Small intestine (tissue), 7 donors: ENCODE measurements at regions not wholly inside any gene's neighbourhood (a gene's known extent, or its start where the extent isn't known, plus 50 kb on each side); places are given as distances from the start of the nearest gene placed in this dataset.
"Not testable (repeated sequence)": the region's sequence is repeated elsewhere in the genome, so short reads cannot be mapped to it uniquely, and the experiment has no call there.

Experiments used
- DNase-seq, 2 donors: peaks; one replicate each; pipeline versions ENCODE4 v3.0.0 to v3.0.0-alpha.2; 2013
- FAIRE-seq: peaks from 2 replicates; lab custom pipeline; 2012; peaks lifted over from hg19 to GRCh38; lab: Jason Lieb, UNC
- H3K27ac ChIP-seq, 3 donors: one replicate each; pipeline ENCODE4 v1.5.1; 2013; ENCODE audit warnings: low read length in 2 of 3, mild to moderate bottlenecking in 2 of 3, control low read depth in 1 of 3, inconsistent platforms in 1 of 3, low read depth in 1 of 3, moderate library complexity in 1 of 3
- H3K27me3 ChIP-seq, 3 donors: one replicate each; pipeline ENCODE4 v1.6.1; 2013; ENCODE audit warnings: low read length in 3 of 3, inconsistent platforms in 1 of 3; ENCODE audit not compliant: control insufficient read depth in 3 of 3, insufficient read depth in 3 of 3
- H3K36me3 ChIP-seq, 3 donors: one replicate each; pipeline ENCODE4 v1.6.1; 2013; ENCODE audit warnings: low read length in 3 of 3, inconsistent platforms in 1 of 3, low read depth in 1 of 3, mild to moderate bottlenecking in 1 of 3, moderate library complexity in 1 of 3; ENCODE audit not compliant: control insufficient read depth in 3 of 3, insufficient read depth in 2 of 3
- H3K4me1 ChIP-seq, 3 donors: one replicate each; pipeline ENCODE4 v1.6.1; 2013; ENCODE audit warnings: low read length in 2 of 3, inconsistent platforms in 1 of 3, low read depth in 1 of 3, mild to moderate bottlenecking in 1 of 3, moderate library complexity in 1 of 3; ENCODE audit not compliant: control insufficient read depth in 3 of 3, insufficient read depth in 2 of 3
- H3K4me3 ChIP-seq, 3 donors: one replicate each; pipeline ENCODE4 v1.5.1; 2013; ENCODE audit warnings: low read length in 3 of 3, control low read depth in 1 of 3, inconsistent platforms in 1 of 3, low read depth in 1 of 3, mild to moderate bottlenecking in 1 of 3, moderate library complexity in 1 of 3
- H3K9me3 ChIP-seq, 2 donors: one replicate each; pipeline ENCODE4 v1.6.1; 2013; ENCODE audit warnings: low read depth in 1 of 2, low read length in 1 of 2; ENCODE audit not compliant: control insufficient read depth in 2 of 2, insufficient read depth in 1 of 2
- WGBS, 3 donors: extraction: QIAGEN DNeasy Blood & Tissue Kit; methylation state at CpG; one replicate each; pipeline ENCODE4 v1.1.7; 2013; 5-methylcytosine and 5-hydroxymethylcytosine counted together
- donor health status: healthy with polysubstance abuse.
- donor health status: control.
- donor health status: control.
- donor health status: Bipolar disorder and iron deficiency.
- donor health status: healthy.

DNA sequence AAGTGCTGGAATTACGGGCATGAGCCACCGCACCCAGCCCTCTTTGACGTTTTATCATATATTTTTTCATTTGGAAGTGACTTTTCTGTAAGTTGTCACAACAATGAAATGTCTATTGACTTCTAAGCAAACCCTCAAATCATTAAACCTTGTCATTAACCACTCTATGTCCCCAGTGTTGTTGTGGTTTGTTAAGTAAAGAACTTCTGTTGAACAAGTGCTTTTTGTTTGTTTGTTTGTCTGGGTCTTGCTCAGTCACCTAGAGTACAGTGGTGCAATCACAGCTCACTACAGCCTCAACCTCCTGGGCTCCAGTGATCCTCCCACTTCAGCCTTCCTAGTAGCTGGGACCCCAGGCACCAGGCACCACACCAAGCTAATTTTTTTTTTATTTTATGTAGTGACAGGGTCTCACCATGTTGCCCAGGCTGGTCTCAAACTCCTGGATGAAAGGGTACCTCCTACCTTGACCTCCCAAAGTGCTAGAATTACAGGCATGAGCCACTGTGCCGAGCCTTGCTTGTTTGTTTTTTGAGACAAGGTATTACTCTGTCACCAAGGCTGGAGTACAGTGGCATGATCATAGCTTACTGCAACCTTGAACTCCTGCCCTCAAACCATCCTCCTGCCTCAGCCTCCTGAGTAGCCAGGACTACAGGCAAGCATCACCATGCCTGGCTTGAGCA, 57.6 kb upstream of the LOC128125822 start:
- Histone ChIP-seq H3K4me3 (no peak overlapping the region), H3K27me3 (no peaks in the 10 kb centered on the region), H3K4me1 (peaks cover 0 to 25% (median 0%) of the 10 kb centered on the region in 3 donors), H3K36me3 (no peaks in the 10 kb centered on the region), H3K9me3 (no peaks in the 10 kb centered on the region), H3K27ac (no peak overlapping the region)
- FAIRE-seq (no peak), DNase-seq (no peak)
- WGBS, 3 donors: 76 to 86% (median 81%) methylated on average over 4 of the region's 4 CpGs

DNA sequence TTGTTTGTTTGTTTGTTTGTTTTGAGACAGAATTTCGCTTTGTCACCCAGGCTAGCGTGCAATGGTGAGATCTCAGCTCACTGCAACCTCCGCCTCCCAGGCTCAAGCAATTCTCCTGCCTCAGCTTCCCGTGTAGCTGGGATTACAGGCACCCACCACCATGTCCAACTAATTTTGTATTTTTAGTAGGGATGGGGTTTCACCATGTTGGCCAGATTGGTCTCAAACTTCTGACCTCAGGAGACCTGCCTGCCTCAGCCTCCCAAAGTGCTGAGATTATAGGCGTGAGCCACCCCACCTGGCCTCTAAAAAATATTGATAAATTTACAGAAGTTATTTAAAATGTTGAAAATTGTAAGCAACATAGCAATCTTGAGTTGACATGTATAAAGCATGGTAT, 57.1 kb upstream of the LOC128125822 start:
- not testable (repeated sequence) for DNase-seq, H3K27me3 ChIP-seq, H3K27ac ChIP-seq, H3K9me3 ChIP-seq, FAIRE-seq, H3K4me3 ChIP-seq, H3K36me3 ChIP-seq
- 92 to 94% (median 92%) methylated on average over 5 of the region's 5 CpGs for WGBS, 3 donors
- H3K4me1 ChIP-seq: peaks cover 0 to 21% (median 0%) of the 10 kb centered on the region in 3 donors

DNA sequence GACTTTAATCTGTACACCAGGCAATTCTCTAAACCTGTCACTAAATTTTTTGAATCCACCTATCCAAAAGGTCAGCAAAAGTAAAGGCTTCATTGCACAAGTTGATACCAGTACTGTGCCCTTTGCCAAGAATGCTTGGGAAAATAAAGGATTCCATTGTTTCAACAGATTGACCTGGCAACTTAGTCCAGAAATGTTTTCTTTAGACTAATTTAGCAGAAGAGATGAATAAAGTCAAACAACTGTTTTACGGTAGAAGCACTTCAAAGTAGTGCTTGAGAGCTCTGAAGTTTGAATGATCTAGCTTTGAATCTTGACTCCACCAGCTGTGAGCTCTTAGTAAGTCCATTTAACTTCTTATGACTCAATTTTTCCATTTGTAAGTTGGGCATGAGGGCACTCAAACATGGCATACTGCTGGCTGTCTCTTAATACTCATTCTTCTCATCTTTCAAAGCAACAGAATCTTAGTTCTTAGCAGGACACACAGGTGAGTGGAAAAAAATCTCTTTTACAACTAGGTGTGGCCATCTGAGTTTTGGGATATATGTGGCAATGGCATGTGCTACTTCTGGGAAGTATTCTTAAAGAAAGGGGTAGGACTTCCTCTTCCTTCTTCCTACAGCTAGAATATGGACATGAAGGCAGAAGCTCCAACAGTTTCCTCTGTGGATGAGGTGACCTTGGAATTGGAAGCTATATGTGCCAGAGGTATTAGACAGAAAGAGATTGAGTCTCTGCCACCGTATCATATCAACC, 55.9 kb upstream of the LOC128125822 start:
- no peaks in the 10 kb centered on the region for H3K27me3 ChIP-seq
- WGBS, 3 donors: 51 to 68% (median 52%) methylated on average over 2 of the region's 2 CpGs
- no peak overlapping the region for H3K27ac ChIP-seq
- H3K9me3 ChIP-seq: no peaks in the 10 kb centered on the region
- no peak overlapping the region for H3K4me3 ChIP-seq
- no peaks in the 10 kb centered on the region for H3K36me3 ChIP-seq
- DNase-seq (no peak), FAIRE-seq (no peak)
- peaks cover 0 to 16% (median 0%) of the 10 kb centered on the region in 3 donors for H3K4me1 ChIP-seq

GRCh38 chr6:63517221-63517620, 55.1 kb upstream of the LOC128125822 start:
- 70 to 84% (median 72%) methylated on average over 1 of the region's 1 CpG for WGBS, 3 donors
- Histone ChIP-seq H3K36me3 (no peaks in the 10 kb centered on the region), H3K9me3 (no peaks in the 10 kb centered on the region), H3K4me3 (no peak overlapping the region), H3K27ac (no peak overlapping the region), H3K27me3 (no peaks in the 10 kb centered on the region), H3K4me1 (peaks cover 0 to 18% (median 0%) of the 10 kb centered on the region in 3 donors)
- no peak for FAIRE-seq
- DNase-seq: no peak

DNA sequence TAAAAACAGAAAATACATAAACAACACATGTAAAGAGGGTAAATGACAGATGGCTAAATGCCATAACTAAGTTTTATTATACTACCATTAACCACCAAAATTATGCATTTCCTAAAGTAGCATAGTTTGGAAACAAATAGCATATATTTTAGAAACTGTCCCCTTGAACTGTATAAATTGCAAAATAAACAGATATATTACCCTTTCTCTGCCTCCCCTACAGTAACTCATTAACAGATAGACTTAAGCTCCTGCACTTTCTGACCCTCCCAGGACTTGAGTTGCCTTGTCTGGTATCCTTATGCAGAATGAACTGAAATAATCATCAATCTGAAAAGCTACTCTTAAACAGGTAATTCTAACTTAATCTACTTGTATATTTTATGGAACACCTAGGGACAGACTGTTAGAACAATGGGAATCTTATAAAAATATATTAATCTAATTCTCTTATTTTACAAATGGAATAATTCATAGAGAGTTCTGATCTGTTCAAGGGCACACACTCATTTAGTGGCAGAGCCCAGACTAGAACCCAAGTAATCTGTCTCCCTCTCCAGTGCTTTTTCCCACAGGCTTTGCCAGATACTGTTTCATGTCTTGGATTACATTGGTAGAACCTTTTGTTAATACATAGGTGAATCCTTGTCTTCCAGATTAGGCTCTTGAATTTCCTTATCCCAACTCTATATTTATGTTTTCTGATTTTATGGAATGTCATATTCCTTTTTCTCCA, 50.6 kb upstream of the LOC128125822 start:
- H3K9me3 ChIP-seq: no peaks in the 10 kb centered on the region
- no peak for FAIRE-seq
- no peak overlapping the region for H3K4me3 ChIP-seq
- peak overlapping the region in 1 of 3 donors; percentile 47 for H3K27ac ChIP-seq
- H3K27me3 ChIP-seq: no peaks in the 10 kb centered on the region
- peak in 1 of 2 donors; percentile 48 for DNase-seq
- peaks cover 0 to 16% (median 0%) of the 10 kb centered on the region in 3 donors for H3K4me1 ChIP-seq
- no peaks in the 10 kb centered on the region for H3K36me3 ChIP-seq
